ENCODE measurements at regions not wholly inside any gene's neighbourhood (a gene's known extent, or its start where the extent isn't known, plus 50 kb on each side); places are given as distances from the start of the nearest gene placed in this dataset.

DNA sequence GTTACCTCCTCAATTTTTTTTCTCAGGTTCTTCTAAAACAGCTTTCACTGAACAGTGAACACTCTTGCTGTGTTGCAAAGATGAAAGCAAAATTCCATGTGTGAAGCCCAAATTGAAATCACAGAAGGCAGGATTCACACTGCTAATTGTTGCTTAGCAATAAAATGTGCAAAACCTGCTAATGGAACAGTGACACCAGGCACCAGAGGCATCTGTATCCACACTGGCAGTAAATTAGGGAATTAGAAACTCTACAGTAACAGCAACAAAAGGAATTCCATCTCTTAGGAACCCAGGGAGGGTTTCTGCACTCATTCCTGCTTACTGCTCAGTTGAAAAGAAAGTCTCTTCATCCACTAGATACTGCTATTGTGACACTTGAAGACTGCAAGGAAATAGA is 202.3 kb downstream of the GXYLT1 start:
- no peak for TF ChIP-seq POLR2A (IDR thresholded peaks at IDR 0.05)
- no peak for TF ChIP-seq EP300 (IDR thresholded peaks at IDR 0.05)
- TF ChIP-seq, protein P1, sequence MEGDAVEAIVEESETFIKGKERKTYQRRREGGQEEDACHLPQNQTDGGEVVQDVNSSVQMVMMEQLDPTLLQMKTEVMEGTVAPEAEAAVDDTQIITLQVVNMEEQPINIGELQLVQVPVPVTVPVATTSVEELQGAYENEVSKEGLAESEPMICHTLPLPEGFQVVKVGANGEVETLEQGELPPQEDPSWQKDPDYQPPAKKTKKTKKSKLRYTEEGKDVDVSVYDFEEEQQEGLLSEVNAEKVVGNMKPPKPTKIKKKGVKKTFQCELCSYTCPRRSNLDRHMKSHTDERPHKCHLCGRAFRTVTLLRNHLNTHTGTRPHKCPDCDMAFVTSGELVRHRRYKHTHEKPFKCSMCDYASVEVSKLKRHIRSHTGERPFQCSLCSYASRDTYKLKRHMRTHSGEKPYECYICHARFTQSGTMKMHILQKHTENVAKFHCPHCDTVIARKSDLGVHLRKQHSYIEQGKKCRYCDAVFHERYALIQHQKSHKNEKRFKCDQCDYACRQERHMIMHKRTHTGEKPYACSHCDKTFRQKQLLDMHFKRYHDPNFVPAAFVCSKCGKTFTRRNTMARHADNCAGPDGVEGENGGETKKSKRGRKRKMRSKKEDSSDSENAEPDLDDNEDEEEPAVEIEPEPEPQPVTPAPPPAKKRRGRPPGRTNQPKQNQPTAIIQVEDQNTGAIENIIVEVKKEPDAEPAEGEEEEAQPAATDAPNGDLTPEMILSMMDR (IDR thresholded peaks at IDR 0.05) = no peak

Measured in gastroesophageal sphincter (tissue), 3 donors.